ENCODE measurements at regions not wholly inside any gene's neighbourhood (a gene's known extent, or its start where the extent isn't known, plus 50 kb on each side); places are given as distances from the start of the nearest gene placed in this dataset.

GRCh38 chr17:14745541-14745940 lies 444.7 kb downstream of the HS3ST3B1 start:
- no peak for TF ChIP-seq CTCF (IDR thresholded peaks at IDR 0.05)
- no peak for TF ChIP-seq POLR2A (IDR thresholded peaks at IDR 0.05)
